NOMO-1 treated with dmso at 0.1 percent for 144 hours (cell line): ENCODE measurements at regions not wholly inside any gene's neighbourhood (a gene's known extent, or its start where the extent isn't known, plus 50 kb on each side); places are given as distances from the start of the nearest gene placed in this dataset.

Experiments
- DNase-seq: peaks from one replicate; lab custom pipeline; 2025; ENCODE audit not compliant: unreplicated experiment; lab: John Stamatoyannopoulos, UW

GRCh38 chr12:89801284-89801683 is 92.6 kb upstream of the ATP2B1 start:
- no peak for DNase-seq

GRCh38 chr12:89800435-89800834 is 91.8 kb upstream of the ATP2B1 start:
- DNase-seq = no peak

DNA sequence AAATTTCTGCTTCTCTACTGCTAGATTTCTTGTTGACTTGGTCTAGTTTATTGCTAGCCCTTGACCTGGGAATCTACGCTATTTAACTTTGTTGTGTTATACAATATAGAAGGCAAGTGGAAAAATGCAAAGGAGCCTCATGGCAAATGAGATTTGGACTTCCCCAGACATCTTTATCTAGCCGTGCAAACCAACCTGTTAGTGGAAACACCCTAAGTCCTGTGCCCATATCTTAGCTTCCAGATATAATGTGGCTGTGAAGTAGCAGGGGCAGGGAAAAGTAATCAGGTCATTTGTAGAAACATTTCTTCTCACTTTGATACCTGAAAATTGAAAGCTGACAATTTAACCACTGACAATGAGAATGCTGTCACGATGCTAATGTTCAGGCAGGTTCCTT is 90.7 kb upstream of the ATP2B1 start:
- no peak for DNase-seq

GRCh38 chr12:89797436-89797835 is 88.8 kb upstream of the ATP2B1 start:
- DNase-seq = no peak

DNA sequence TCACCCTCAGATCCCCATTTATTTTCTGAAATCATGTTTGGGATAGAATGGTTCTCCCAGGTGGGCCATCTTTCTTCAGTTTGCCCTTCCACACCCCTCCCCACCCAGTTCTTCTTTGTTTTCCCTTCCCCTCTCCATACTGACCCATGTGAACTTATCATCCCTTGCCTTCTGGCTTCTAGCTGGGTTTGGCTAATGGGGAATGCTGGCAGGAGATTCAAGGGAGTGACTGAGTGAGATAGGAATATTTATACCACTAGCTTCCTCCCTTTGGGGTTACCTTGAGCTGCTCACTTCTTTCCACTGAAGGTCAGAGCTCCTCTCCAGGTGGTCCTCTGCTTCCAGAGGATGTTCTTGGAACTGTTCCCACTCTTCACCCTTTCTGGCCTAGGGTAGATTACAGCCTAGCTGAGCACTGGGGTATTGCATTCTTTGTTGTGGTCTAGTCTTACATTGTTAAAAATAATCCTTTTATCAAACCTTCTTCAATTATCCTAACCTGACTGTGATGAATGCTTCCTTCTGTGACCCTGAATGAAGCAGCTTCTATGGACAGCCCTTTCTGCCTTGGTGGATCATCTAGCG is 88.3 kb upstream of the ATP2B1 start:
- DNase-seq = no peak

DNA sequence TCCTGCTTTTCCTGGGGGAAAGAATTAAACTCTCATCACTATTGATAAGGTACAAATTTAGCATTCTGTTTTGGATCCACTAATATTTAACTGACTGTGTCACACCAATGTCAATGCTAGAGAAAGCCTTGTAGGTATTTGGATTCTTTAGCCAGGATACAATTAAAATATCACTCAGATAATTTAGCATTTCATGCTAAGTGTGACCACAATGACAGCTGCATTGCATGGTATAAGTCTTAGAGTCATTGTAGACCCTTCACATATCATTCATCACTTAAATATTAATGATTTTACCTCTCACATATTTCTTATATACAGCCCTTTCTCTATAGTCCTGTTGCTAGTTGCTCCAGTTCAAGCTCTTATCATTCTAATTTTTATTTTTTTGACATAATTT is 85.3 kb upstream of the ATP2B1 start:
- no peak for DNase-seq

DNA sequence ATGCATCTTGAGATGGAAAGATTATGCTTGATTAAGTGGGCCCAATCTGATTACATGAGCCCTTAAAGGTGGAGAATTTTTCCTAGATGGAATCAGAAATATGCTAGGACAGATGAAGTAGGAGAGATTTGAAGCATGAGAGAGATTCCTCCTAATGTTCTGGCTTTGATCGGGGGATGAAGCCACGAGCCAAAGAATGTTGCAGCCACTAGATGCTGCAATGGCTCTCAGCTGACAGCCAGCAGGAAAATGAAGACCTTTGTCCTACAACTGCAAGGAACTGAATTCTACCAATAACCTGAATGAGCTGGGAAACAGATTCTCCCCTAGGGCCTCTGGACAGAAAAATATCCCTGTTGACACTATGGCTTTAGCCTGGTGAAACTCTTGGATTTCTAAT is 82.6 kb upstream of the ATP2B1 start:
- DNase-seq = no peak

DNA sequence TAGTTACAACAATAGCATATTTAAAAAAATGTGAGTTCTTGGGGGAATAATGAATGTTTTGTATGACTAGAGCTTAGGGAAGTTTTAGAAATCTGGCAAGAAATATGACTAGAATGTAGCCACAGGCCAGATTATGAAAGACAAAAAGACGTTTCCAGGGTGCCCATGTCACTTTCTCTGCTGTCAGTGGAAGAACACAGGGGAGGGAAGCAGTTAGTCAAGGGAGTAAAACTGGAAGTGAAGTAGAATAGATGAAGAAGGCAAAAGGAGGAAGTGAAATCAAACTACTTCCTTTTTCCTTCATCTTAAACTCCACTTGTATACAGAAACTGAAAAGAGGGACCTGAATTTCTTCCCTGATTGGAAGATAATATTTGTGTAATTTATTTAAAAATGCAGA is 81.2 kb upstream of the ATP2B1 start:
- peak; percentile 90 for DNase-seq

GRCh38 chr12:89787763-89788162 is 79.1 kb upstream of the ATP2B1 start:
- DNase-seq = no peak

DNA sequence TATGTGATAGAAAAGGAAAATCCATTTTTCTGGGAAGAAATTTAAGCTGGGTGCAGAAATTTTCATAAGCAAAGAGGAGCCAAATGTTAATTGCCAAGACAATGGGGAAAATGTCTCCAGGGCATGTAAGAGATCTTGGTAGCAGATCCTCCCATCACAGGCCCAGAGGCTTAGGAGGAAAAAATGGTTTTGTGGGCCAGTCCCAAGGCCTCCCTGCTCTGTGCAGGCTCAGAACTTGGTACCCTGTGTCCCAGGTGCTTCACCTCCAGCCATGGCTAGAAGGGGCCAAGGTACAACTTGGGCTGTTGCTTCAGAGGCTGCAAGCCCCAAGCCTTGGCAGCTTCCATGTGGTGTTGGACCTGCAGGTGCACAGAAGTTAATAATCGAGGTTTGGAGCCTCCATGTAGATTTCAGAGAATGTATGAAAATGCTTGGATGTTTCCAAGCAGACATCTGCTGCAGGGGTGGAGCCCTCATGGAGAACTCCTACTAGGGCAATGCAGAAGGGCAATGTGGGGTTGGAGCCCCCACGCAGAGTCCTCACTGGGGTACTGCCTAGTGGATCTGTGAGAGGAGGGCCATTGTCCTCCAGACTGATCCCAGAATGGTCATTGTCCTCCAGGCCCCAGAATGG is 77.7 kb upstream of the ATP2B1 start:
- no peak for DNase-seq

DNA sequence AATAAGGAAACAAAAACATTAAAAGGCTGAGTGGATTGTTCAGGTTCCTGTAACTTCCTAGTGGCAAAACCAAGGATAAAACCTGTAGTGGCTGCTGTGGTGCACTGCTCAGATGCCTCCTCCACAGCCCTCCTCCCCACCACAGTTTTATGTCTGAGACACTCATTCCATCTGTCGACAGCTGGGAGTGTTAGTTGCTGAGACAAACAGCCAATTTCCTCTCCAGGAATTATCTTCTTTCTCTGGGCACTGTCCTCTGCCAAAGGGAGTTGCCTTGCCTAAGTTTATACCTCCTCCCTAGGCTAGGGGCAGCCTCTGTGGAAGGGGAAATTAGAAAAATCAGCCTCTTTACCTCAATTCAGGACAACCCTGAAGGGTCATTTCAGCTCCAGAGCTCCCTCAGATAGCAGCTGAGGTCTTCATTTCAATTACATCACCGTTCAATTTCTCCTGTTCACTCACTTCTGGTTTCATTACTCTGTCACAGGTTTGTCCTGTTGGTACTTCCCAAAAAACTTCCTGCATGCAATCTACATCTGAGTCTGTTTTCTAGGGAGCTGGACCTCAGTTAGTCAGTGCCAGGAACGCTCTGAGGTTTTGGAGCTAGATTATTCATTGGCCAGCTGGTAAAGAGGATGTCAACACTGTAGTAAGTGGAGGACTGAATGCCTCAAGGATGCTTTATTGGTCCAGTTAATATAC is 74.9 kb upstream of the ATP2B1 start:
- no peak for DNase-seq

- DNase-seq = no peak
These were observed 74.2 kb upstream of the ATP2B1 start for GRCh38 chr12:89782807-89783206.

DNA sequence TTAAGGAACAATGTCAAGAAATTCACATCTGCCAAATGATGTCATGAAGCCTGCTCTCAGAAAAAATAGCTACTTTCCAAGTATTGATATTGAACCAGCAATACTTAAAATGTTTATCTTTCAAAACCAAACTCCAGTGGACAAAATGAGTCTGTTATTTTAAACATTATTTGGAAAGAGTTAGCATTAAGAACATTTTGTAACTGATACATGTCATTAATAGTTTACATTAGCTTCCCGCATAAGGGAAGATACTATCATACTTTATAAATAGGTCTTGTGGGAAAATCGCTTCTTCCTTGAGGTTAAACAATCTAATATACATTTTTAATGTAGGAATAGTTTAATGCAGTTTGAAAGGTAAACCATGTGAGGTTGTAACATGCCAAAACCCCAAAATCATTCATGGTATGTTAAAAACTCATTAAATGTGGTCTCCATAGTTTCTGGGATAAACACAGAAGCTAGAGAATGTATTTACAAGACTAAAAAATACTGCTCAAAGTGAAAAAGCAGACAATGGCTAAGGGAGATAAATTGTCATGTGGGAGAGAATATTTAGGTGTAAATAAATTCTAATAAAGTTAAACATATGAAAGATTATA is 73.4 kb upstream of the ATP2B1 start:
- DNase-seq = no peak

DNA sequence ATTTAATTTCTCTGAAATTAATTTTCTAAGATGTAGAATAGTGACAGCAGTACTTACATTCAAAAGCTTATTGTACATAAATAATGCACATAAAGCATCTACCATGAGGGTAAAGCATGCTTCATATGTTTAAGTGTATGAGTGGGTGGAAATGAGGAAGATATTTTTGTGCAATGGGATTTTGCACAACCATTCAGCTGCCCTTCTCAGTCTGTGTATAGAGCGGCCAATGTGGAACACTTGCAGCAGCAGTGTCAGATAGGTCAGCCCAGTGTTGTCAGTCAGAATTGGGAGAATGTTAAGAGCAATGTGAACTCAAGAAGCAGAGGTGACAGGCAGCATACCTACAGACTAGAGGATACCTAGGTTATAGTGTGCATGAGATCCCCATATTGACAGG is 72.5 kb upstream of the ATP2B1 start:
- DNase-seq = no peak

DNA sequence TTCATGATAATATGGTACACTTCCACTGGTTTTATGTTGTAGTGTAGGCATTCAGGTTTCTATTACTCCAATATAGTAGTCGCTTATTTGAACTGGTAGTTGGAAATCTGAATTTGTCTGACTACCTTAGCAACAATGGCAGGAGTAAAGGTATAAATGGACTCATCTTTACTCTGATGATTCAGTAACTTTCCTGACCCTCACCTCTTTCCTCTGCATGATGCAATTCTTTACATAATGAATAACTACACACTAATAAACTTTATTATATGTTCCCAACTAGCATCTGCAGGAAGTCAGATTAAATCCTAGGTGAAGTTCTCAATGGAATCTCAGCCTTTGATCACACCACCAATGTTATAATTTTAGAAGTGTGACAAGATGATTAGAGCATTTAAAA is 70.5 kb upstream of the ATP2B1 start:
- no peak for DNase-seq

DNA sequence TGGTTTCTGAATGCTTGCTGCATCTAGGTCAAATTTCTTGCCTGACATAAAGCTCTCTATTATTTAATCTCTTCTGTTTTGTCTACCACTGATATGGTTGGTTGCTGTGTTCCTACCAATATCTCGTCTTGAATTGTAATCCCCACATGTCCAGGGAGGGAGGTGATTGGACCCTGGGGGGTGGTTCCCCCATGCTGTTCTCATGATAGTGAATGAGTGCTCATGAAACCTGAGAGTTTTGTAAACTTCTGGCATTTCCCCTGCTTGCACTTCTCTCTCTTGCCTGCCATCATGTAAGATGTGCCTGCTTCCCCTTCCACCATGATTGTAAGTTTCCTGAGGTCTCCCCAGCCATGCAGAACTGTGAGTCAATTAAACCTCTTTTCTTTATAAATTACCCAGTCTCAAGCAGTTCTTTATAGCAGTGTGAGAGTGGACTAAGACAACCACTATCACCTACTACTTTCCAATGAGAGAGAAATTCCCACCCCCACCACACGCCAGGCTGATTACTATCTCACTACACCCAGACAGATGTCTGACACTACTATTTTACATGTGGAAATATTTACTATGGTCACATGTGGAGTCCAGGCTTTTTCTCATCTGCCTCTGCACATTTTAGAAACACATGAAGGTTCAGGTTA is 69.2 kb upstream of the ATP2B1 start:
- no peak for DNase-seq

DNA sequence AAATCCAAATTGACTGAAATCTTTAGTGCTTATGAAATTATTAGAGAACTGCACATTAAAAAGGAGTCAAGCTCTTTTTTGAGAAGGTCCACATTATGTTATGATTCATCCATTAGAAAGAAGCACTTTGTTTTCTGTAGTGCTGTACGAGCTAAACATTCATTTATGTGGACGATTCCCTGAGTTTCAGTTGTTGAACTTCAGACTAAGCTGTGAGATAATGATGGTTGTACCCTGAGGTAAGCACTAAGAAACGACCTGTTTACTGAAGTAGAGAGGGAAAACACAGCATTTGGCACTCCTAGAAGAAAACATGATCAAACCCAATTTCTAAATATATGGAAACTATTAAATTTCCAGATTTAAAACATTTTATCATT is 67.3 kb upstream of the ATP2B1 start:
- DNase-seq = no peak

DNA sequence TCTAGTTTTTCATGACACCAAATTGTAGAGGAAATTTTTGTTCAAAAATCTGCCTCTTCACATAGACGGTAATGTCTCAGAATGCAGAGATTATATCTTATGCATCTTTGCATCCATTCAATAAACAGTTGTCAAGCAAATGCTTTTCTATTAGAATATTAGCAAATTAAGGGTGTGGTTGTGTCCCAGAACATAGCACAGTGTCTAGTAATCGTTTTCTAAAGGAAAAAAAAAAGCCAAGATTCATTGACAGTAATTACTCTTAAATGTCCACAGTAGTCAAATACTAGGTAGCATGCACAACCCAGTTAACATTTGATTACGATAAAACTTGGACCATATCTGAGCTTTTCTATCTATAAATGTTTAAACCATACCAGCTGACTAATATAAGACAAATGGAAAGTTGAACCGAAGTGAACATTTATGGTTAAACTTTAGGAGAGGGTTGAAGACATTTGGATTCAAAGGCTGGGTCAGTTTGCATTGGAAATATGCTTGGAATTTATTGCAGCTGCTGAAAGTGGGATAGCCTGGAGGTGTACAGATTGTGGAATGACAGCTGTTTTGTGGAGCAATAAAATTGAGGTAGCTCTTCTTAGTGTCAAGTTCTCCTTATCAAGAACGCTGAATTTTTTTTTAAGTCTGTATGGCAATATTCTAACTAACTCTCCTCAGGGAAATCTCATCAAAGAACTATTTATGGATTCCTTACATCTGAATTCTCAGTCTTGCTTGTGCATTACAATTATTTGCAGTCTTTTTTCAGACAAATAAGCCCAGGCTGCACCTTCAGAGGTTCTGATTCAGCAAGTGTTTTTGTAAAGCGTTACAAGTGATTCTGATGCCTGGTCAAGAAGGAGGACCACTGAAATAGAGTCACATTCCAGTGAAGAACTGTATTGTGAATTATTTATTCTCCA is 66.7 kb upstream of the ATP2B1 start:
- DNase-seq = no peak

- no peak for DNase-seq
These were observed 66.0 kb upstream of the ATP2B1 start for GRCh38 chr12:89774645-89775044.

DNA sequence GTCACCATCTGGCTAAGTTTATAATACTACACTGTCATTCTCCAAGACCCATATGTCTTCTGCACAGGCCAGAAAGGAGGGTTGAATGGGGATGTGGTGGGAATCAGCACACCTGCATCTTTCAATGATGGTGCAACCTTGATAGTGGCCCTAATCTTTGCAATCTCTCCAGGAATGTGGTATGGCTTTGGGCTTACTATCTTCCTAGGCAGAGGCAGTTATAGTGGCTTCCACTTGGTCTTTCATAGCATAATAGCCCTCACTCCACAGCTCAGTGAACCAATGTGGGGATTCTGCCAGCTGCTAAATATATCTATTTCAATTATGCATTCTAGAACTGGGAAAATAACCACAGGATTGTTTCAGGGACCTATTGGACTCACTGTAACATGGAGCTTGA is 61.8 kb upstream of the ATP2B1 start:
- DNase-seq = no peak

GRCh38 chr12:89769483-89769818 is 60.8 kb upstream of the ATP2B1 start:
- DNase-seq = no peak
